ENCODE measurements at regions not wholly inside any gene's neighbourhood (a gene's known extent, or its start where the extent isn't known, plus 50 kb on each side); places are given as distances from the start of the nearest gene placed in this dataset.
"Not testable (repeated sequence)": the region's sequence is repeated elsewhere in the genome, so short reads cannot be mapped to it uniquely, and the experiment has no call there.

DNA sequence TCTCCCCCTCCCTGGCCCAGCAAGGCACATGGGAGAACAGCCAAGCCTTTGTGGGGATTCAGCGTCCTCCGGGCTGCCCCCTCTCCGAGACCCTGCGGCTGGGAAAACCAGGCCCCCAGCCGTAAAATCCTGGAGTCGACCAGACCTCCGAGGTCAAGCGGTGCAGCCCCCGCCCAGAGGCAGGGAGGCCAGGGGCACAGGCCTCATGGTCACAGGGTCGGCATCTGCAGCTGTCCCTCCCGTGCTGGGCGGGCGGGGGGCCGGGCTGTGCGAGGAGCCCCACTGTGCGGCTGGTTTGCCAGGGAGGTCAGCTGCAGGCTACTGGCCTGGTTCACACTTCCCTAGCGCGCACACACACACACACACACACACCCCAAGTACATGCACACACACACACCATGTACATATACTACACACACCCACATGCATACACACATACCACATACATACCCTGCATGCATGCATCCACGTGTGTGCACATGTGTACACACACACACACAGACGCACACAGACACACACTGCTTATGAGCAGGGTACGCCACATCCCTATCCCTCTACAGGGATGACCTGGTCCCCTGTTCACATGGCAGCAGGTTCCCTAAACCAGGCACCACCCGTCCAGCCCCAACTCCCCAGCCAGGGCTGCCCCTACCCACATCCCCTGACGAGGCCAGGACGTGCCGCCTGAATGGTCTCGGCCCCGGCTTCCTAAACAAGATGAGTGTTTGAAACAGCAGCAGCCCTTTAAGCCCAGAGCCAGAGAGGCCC is 108.9 kb upstream of the CIBAR2 start:
- no peak for DNase-seq (ENCODE audit: low read depth in 2 of 2, low spot score in 1 of 2)

GRCh38 chr16:85221771-85222154 is 109.5 kb upstream of the CIBAR2 start:
- no peak for DNase-seq (ENCODE audit: low read depth in 2 of 2, low spot score in 1 of 2)

GRCh38 chr16:85222155-85222863 is 110.0 kb upstream of the CIBAR2 start:
- no peak for DNase-seq (ENCODE audit: low read depth in 2 of 2, low spot score in 1 of 2)

DNA sequence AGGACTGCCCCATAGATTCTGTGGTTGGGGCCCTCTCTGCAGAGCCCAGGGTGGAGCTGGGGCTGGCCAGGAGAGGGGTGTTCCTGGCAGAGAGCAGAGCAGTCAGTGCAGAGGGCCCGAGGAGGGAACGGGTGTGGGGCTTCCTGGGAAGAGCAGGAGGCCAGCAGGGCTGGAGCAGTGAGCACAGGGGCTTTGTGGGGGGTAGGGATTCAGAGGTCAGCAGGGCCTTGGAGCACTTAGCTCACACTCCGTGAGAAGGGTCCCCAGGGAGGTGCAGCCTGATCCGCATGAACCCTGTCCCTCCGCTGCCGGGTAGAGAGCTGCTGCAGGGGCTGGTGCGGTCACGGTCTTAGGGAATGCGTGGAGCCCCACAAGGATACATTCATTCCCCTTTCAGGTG is 113.0 kb upstream of the CIBAR2 start:
- no peak for DNase-seq (ENCODE audit: low read depth in 2 of 2, low spot score in 1 of 2)

DNA sequence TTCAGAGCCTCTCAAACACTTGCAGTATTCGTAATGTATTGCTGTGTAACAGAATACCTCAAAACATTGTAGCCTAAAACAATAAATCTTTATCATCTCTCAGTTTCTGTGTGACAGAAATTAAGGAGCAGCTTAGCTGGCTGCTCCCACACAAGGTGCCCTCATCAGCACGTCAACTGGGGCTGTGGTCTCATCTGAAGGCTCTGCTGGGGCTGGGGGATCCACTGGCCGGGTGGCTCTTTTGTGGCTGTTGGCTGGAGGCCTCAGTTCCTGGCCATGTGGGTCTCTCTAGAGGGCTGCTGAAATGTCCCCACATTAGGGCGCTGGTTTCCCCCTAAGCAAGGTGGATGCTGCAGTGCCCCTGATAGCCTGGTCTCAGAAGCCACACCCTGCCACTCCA is 113.4 kb upstream of the CIBAR2 start:
- DNase-seq (ENCODE audit: low read depth in 2 of 2, low spot score in 1 of 2), result no peak

DNA sequence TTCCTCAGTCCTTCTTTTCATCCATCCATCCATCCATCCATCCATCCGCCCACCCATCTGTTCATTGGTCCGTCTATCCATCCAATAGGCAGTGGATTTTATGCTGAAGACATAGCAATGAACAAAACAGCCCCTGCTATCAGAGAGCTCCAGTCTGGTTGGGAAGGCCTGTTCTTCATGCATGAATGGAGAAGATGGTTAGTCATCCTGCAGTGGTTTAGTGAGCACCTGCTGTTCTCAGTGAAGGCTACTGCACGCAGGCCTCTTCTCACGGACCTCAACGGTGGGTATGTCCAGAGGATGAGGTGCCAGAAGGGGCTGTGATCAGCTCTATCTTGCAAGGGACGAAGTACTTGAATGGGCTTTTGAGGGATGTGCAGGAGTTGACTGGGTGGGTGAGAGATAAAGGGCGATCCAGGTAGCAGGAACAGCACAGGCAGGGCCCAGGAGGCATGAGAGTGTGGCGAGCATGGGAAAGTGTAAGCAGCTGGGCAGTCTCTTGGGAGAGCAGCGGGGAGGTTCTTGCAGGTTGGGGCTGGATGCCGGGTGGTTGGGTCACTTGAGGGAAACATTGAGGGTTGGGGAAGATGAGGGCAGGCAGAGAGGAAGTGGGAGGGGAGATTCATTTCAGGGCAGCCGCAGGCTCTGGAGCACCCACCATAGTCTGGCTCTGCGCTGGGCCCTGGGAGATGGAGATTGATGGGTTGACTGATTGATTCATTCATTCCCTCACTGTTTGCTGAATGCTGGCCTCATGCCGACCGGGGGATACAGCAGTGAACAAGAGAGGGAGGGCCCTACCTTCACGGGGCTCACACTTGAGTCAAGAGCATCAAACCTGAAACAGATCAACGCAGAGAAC is 115.0 kb upstream of the CIBAR2 start:
- no peak for DNase-seq (ENCODE audit: low read depth in 2 of 2, low spot score in 1 of 2)

DNA sequence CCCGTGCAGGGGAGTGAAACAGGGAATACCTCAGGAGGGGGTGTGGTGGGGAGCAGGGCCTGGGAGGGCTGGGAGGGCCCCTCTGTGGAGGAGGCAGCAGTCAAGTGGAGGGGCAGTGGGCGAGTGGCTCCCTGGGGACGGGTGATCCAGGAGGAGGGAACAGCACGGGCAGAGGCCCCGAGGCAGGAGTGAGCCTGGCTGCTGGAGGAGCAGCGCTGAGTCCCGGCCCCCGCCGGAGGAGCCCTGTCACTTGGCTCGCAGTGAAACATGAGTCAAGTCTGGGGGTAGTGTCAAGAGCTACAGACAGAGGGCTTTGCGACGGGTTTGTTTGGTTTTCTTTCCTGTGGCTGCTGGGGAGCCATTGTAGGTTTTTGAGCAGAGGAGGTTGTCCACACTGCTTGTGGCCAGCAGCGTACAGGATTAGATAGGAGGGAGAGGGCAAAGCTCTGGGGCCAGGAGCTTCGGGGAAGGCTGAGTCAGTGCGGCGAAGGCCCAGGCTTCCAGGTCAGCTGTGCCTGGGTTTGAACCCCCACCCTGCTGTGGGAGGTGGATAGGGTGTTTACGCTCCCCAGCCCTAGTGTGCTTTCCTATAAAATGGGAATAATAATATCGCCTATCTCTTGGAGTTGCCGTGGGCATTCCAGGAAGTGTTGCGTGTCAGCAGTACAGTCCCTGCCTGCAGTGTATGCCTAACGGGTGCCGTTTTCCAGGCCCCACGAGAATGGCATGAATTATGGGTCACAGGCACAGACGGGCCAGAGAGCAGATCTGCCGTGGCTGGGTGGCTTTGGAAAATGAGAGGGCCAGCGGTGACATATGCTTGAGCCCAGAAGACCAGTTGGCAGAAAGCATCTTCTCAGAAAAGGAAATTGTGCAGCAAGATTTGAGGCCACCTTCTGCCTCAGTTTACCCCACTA is 115.9 kb upstream of the CIBAR2 start:
- DNase-seq (ENCODE audit: low read depth in 2 of 2, low spot score in 1 of 2), result no peak

- no peak for DNase-seq (ENCODE audit: low read depth in 2 of 2, low spot score in 1 of 2)
These were observed 116.7 kb upstream of the CIBAR2 start for GRCh38 chr16:85228970-85229430.

DNA sequence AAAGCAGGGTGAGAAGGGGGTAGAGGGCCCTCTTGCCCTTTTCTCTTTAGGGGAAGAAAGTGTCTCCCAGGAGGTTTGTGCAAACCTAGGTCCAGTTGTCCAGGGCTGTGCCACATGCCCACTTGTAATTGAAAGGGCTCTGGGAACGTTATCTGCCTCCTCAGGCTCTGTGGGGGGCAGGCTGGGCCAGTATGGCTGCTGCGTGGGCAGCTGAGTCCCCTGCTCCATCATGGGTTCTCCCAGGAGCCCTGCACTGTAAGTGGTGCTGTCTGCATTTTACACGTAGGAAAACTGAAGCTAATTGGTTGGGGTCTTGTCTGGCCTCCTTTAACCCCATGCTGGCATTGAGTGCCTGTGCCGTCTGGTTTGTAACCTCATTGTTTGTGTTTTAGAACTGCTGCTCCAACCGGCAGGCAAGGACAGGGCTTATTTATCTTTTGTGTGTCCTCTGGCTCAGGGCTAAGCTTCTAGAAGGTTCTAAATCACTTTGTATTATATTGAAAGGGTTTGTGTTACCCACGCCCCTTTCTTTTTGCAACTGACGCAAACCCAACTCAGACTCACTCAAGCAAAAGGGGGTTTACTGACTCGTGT is 117.7 kb upstream of the CIBAR2 start:
- DNase-seq (ENCODE audit: low read depth in 2 of 2, low spot score in 1 of 2), result no peak

GRCh38 chr16:85230764-85231383 is 118.6 kb upstream of the CIBAR2 start:
- not testable (repeated sequence) for DNase-seq (ENCODE audit: low read depth in 2 of 2, low spot score in 1 of 2)

GRCh38 chr16:85231959-85232358 is 119.7 kb upstream of the CIBAR2 start:
- no peak for DNase-seq (ENCODE audit: low read depth in 2 of 2, low spot score in 1 of 2)

- no peak for DNase-seq (ENCODE audit: low read depth in 2 of 2, low spot score in 1 of 2)
These were observed 120.3 kb upstream of the CIBAR2 start for GRCh38 chr16:85232369-85233142.

DNA sequence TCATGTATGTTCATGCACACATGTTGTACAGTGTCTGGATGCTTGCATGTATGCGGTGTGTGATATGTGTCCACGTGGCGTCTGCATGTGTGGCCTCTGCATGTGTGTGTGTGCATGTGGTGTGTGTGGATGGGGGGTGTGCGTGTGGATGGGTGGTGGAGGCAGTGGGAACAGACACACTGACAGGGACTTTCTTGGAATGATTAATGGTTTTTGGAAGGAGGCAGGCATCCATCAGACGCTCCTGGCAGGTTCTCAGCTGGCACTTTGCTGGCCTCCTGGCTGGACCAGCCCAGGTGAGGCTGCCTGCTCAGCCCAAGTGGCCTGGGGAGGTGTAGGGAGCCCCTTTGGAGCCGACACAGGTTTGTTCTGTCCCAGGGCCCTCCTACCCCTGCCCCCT is 121.2 kb upstream of the CIBAR2 start:
- no peak for DNase-seq (ENCODE audit: low read depth in 2 of 2, low spot score in 1 of 2)

DNA sequence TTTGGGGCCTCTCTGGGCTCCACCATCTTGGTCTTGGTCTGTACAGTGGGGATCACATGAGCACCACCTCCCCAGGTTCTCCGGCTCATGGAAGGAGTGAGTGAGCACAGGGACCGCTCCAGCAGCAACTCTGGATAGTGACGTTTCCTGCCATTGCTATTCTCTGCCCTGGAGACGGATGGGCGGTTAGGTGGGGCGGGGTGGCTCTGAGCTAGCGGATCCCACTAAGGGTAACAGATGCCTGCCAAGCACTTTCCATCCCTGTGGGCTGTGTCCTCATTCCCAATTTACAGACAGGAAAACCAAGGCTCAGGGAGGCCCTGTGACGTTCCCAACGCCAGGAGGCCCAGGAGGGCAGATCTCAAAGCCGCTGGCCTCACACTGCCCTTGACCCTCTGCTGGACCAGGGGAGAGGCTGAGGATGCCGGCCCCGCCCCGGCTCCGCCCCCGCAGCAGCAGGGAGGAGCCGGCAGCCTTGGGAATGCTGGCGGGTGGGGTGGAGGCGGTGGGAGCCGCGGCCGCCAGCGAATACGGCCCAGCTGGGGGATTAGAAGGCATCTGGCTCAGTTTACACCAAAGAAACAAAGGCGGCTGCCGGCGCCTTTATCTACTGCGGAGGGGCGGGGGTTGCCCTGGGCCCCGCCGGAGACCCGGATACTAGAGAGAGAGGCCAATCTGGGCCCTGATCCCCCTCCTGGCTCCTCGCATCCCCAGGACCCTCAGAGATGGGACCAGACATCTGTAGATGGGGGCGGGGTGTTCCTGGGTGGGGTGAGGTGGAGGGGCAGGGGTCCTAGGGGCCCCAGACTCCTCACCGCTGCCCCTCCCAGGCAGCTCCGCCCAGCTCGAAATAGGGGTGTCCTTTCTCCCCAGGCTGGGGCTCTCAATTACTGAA is 122.3 kb upstream of the CIBAR2 start:
- DNase-seq (ENCODE audit: low read depth in 2 of 2, low spot score in 1 of 2), result no peak

DNA sequence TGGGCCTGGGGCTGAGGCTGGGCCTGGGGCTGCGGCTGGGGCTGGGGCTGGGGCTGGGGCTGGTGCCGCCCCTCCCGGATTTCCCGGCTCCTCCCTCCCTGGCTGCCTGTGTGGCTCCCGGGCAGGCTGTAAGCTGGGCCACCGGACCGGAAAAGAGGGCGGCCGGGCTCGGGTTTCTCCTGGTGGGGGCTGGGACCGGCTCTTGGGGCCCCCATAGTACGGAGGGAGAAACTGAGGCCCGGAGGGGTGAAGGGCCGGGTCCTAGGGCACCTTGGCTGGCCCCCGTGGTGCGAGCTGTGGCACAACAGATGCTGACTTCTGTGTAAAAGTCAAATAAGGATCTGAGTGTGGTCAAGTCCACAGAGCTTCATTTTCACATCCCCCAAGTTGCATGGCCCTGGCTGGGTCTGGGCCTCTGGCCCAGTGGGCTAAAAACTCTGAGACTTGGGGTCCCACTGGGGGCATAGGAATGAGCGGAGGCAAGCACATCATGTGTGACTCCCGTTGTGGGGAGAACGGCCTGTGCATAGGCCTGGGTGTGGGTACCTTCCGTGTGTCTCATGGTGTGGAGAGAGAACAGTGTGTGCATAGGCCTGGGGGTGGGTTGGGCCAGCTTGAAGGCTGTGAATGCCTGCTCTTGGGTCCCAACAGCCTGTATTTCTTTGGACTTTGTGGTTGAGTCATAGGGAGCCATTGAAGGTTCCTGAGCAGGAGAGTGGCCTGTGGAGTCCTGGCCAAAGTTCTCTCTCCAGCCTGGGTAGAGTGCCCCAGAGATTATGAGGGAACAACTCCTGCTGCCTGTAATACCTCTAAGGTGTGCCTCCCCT is 123.9 kb upstream of the CIBAR2 start:
- no peak for DNase-seq (ENCODE audit: low read depth in 2 of 2, low spot score in 1 of 2)

DNA sequence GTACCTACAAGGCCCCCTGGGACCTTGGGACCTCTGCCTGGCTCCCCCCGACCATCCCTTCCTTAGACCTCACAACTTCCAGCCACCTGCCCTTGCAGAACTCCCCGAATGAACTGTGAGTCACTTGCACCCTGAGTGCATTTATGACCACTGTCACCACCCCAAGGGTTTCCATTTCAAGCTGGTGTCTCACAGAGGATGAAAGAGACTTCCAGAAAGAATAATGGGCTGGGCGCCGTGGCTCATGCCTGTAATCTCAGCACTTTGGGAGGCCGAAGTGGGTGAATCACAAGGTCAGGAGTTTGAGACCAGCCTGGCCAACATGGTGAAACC is 124.5 kb upstream of the CIBAR2 start:
- DNase-seq (ENCODE audit: low read depth in 2 of 2, low spot score in 1 of 2), result no peak

GRCh38 chr16:85237817-85238216 is 125.5 kb upstream of the CIBAR2 start:
- DNase-seq (ENCODE audit: low read depth in 2 of 2, low spot score in 1 of 2), result no peak
